ENCODE measurements at regions not wholly inside any gene's neighbourhood (a gene's known extent, or its start where the extent isn't known, plus 50 kb on each side); places are given as distances from the start of the nearest gene placed in this dataset.

- Histone ChIP-seq H3K9me3 (ENCODE audit: control insufficient read depth, insufficient read depth, low read depth, low read length) (no peaks in the 10 kb centered on the region), H3K9ac (ENCODE audit: low read length) (no peak overlapping the region), H3K4me1 (ENCODE audit: control insufficient read depth, insufficient read depth, low read length) (no peaks in the 10 kb centered on the region)
Measured at GRCh38 chr7:136180984-136181383, 203.8 kb upstream of the MTPN start.

GRCh38 chr7:136179851-136180721 lies 202.9 kb upstream of the MTPN start:
- Histone ChIP-seq H3K4me1 (ENCODE audit: control insufficient read depth, insufficient read depth, low read length) (no peaks in the 10 kb centered on the region), H3K27ac (ENCODE audit: low read depth, low read length) (no peak overlapping the region), H3K9ac (ENCODE audit: low read length) (no peak overlapping the region), H3K4me3 (ENCODE audit: low read depth, low read length) (no peak overlapping the region), H3K9me3 (ENCODE audit: control insufficient read depth, insufficient read depth, low read depth, low read length) (no peaks in the 10 kb centered on the region), H3K36me3 (ENCODE audit: control insufficient read depth, insufficient read depth, low read length) (no peaks in the 10 kb centered on the region), H3K27me3 (ENCODE audit: control insufficient read depth, insufficient read depth, low read length) (no peaks in the 10 kb centered on the region)

More at GRCh38 chr7:136180984-136181383, 203.8 kb upstream of the MTPN start:
- Histone ChIP-seq H3K36me3 (ENCODE audit: control insufficient read depth, insufficient read depth, low read length) (no peaks in the 10 kb centered on the region), H3K27ac (ENCODE audit: low read depth, low read length) (no peak overlapping the region), H3K4me3 (ENCODE audit: low read depth, low read length) (no peak overlapping the region), H3K27me3 (ENCODE audit: control insufficient read depth, insufficient read depth, low read length) (no peaks in the 10 kb centered on the region)

DNA sequence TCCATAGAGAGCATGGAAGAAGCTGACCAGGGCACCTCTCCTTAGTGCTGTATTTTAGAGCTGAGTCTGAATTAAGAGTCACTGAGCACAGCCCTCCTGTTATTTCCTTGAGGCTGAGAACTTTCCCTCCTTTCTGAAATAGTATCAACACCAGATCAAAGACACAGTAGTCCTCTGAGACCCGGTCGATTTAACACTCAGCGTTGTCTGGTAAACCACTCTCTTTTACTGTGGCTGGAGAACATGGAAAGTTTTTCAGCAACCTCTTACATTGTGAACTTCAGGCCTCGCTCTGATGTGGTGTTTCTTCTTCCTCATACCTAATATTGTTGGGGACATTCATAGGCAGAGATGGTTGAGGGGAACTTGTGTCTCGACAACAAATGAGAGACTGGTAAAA lies 202.0 kb upstream of the MTPN start:
- no peaks in the 10 kb centered on the region for H3K36me3 ChIP-seq (ENCODE audit: control insufficient read depth, insufficient read depth, low read length)
- no peaks in the 10 kb centered on the region for H3K9me3 ChIP-seq (ENCODE audit: control insufficient read depth, insufficient read depth, low read depth, low read length)
- no peak overlapping the region for H3K9ac ChIP-seq (ENCODE audit: low read length)
- no peaks in the 10 kb centered on the region for H3K4me1 ChIP-seq (ENCODE audit: control insufficient read depth, insufficient read depth, low read length)
- no peak overlapping the region for H3K27ac ChIP-seq (ENCODE audit: low read depth, low read length)
- H3K27me3 ChIP-seq (ENCODE audit: control insufficient read depth, insufficient read depth, low read length) = no peaks in the 10 kb centered on the region
- no peak overlapping the region for H3K4me3 ChIP-seq (ENCODE audit: low read depth, low read length)

GRCh38 chr7:136174477-136175125 lies 197.4 kb upstream of the MTPN start:
- Histone ChIP-seq H3K9me3 (ENCODE audit: control insufficient read depth, insufficient read depth, low read depth, low read length) (no peaks in the 10 kb centered on the region), H3K27me3 (ENCODE audit: control insufficient read depth, insufficient read depth, low read length) (no peaks in the 10 kb centered on the region), H3K9ac (ENCODE audit: low read length) (no peak overlapping the region), H3K4me1 (ENCODE audit: control insufficient read depth, insufficient read depth, low read length) (no peaks in the 10 kb centered on the region), H3K36me3 (ENCODE audit: control insufficient read depth, insufficient read depth, low read length) (no peaks in the 10 kb centered on the region), H3K4me3 (ENCODE audit: low read depth, low read length) (no peak overlapping the region), H3K27ac (ENCODE audit: low read depth, low read length) (no peak overlapping the region)

GRCh38 chr7:136173874-136174273 lies 196.7 kb upstream of the MTPN start:
- Histone ChIP-seq H3K36me3 (ENCODE audit: control insufficient read depth, insufficient read depth, low read length) (no peaks in the 10 kb centered on the region), H3K9ac (ENCODE audit: low read length) (no peak overlapping the region), H3K27ac (ENCODE audit: low read depth, low read length) (no peak overlapping the region), H3K27me3 (ENCODE audit: control insufficient read depth, insufficient read depth, low read length) (no peaks in the 10 kb centered on the region), H3K4me3 (ENCODE audit: low read depth, low read length) (no peak overlapping the region), H3K9me3 (ENCODE audit: control insufficient read depth, insufficient read depth, low read depth, low read length) (no peaks in the 10 kb centered on the region), H3K4me1 (ENCODE audit: control insufficient read depth, insufficient read depth, low read length) (no peaks in the 10 kb centered on the region)

- Histone ChIP-seq H3K36me3 (ENCODE audit: control insufficient read depth, insufficient read depth, low read length) (no peaks in the 10 kb centered on the region), H3K9me3 (ENCODE audit: control insufficient read depth, insufficient read depth, low read depth, low read length) (no peaks in the 10 kb centered on the region), H3K27ac (ENCODE audit: low read depth, low read length) (no peak overlapping the region), H3K9ac (ENCODE audit: low read length) (no peak overlapping the region), H3K4me3 (ENCODE audit: low read depth, low read length) (no peak overlapping the region), H3K27me3 (ENCODE audit: control insufficient read depth, insufficient read depth, low read length) (no peaks in the 10 kb centered on the region), H3K4me1 (ENCODE audit: control insufficient read depth, insufficient read depth, low read length) (no peaks in the 10 kb centered on the region)
Measured at GRCh38 chr7:136171233-136171632, 194.1 kb upstream of the MTPN start.

GRCh38 chr7:136168821-136169220 lies 191.7 kb upstream of the MTPN start:
- Histone ChIP-seq H3K36me3 (ENCODE audit: control insufficient read depth, insufficient read depth, low read length) (no peaks in the 10 kb centered on the region), H3K27me3 (ENCODE audit: control insufficient read depth, insufficient read depth, low read length) (no peaks in the 10 kb centered on the region), H3K9ac (ENCODE audit: low read length) (no peak overlapping the region), H3K4me3 (ENCODE audit: low read depth, low read length) (no peak overlapping the region), H3K4me1 (ENCODE audit: control insufficient read depth, insufficient read depth, low read length) (no peaks in the 10 kb centered on the region), H3K27ac (ENCODE audit: low read depth, low read length) (no peak overlapping the region), H3K9me3 (ENCODE audit: control insufficient read depth, insufficient read depth, low read depth, low read length) (no peaks in the 10 kb centered on the region)

GRCh38 chr7:136167991-136168390 lies 190.8 kb upstream of the MTPN start:
- Histone ChIP-seq H3K4me1 (ENCODE audit: control insufficient read depth, insufficient read depth, low read length) (no peaks in the 10 kb centered on the region), H3K27ac (ENCODE audit: low read depth, low read length) (no peak overlapping the region), H3K4me3 (ENCODE audit: low read depth, low read length) (no peak overlapping the region), H3K27me3 (ENCODE audit: control insufficient read depth, insufficient read depth, low read length) (no peaks in the 10 kb centered on the region), H3K36me3 (ENCODE audit: control insufficient read depth, insufficient read depth, low read length) (no peaks in the 10 kb centered on the region), H3K9me3 (ENCODE audit: control insufficient read depth, insufficient read depth, low read depth, low read length) (no peaks in the 10 kb centered on the region), H3K9ac (ENCODE audit: low read length) (no peak overlapping the region)

- Histone ChIP-seq H3K4me3 (ENCODE audit: low read depth, low read length) (no peak overlapping the region), H3K9me3 (ENCODE audit: control insufficient read depth, insufficient read depth, low read depth, low read length) (no peaks in the 10 kb centered on the region)
Measured at GRCh38 chr7:136166521-136166920, 189.4 kb upstream of the MTPN start.

GRCh38 chr7:136163340-136163801 lies 186.2 kb upstream of the MTPN start:
- H3K27me3 ChIP-seq (ENCODE audit: control insufficient read depth, insufficient read depth, low read length) = no peaks in the 10 kb centered on the region
- no peaks in the 10 kb centered on the region for H3K36me3 ChIP-seq (ENCODE audit: control insufficient read depth, insufficient read depth, low read length)
- no peak overlapping the region for H3K4me3 ChIP-seq (ENCODE audit: low read depth, low read length)
- H3K27ac ChIP-seq (ENCODE audit: low read depth, low read length) = no peak overlapping the region
- H3K9me3 ChIP-seq (ENCODE audit: control insufficient read depth, insufficient read depth, low read depth, low read length) = no peaks in the 10 kb centered on the region
- no peak overlapping the region for H3K9ac ChIP-seq (ENCODE audit: low read length)
- no peaks in the 10 kb centered on the region for H3K4me1 ChIP-seq (ENCODE audit: control insufficient read depth, insufficient read depth, low read length)

More at GRCh38 chr7:136166521-136166920, 189.4 kb upstream of the MTPN start:
- Histone ChIP-seq H3K9ac (ENCODE audit: low read length) (no peak overlapping the region), H3K36me3 (ENCODE audit: control insufficient read depth, insufficient read depth, low read length) (no peaks in the 10 kb centered on the region), H3K4me1 (ENCODE audit: control insufficient read depth, insufficient read depth, low read length) (no peaks in the 10 kb centered on the region), H3K27me3 (ENCODE audit: control insufficient read depth, insufficient read depth, low read length) (no peaks in the 10 kb centered on the region), H3K27ac (ENCODE audit: low read depth, low read length) (no peak overlapping the region)

- Histone ChIP-seq H3K27ac (ENCODE audit: low read depth, low read length) (no peak overlapping the region), H3K36me3 (ENCODE audit: control insufficient read depth, insufficient read depth, low read length) (no peaks in the 10 kb centered on the region), H3K4me1 (ENCODE audit: control insufficient read depth, insufficient read depth, low read length) (no peaks in the 10 kb centered on the region), H3K27me3 (ENCODE audit: control insufficient read depth, insufficient read depth, low read length) (no peaks in the 10 kb centered on the region), H3K9ac (ENCODE audit: low read length) (no peak overlapping the region), H3K9me3 (ENCODE audit: control insufficient read depth, insufficient read depth, low read depth, low read length) (no peaks in the 10 kb centered on the region), H3K4me3 (ENCODE audit: low read depth, low read length) (no peak overlapping the region)
Measured at GRCh38 chr7:136150311-136150710, 173.2 kb upstream of the MTPN start.
